Transverse colon (tissue), 4 donors: ENCODE measurements at regions not wholly inside any gene's neighbourhood (a gene's known extent, or its start where the extent isn't known, plus 50 kb on each side); places are given as distances from the start of the nearest gene placed in this dataset.

Experiments used
- CTCF ChIP-seq, 5 experiments: fragments of 200-600 bp in 3 of 5; fragments of 450-650 bp in 2 of 5; sonication (generic) in 3 of 5; IDR thresholded peaks; 1 replicate in 2 of 5; 2 replicates in 3 of 5; pipeline ENCODE4 v1.5.1; 2016 to 2017; ENCODE audit warnings: antibody characterized with exemption in 5 of 5, inconsistent platforms in 3 of 5, mild to moderate bottlenecking in 2 of 5, moderate library complexity in 1 of 5
- EP300 ChIP-seq: sonication (generic); formaldehyde crosslinking; IDR thresholded peaks from one replicate; pipeline ENCODE4 v1.6.1; 2017; ENCODE audit warnings: antibody characterized with exemption, low read depth
- POLR2A ChIP-seq: fragments of 450-650 bp; IDR thresholded peaks from one replicate; pipeline ENCODE4 v1.6.1; 2016; ENCODE audit warnings: antibody characterized with exemption, mild to moderate bottlenecking, moderate library complexity
- POLR2AphosphoS5 ChIP-seq, 3 donors: sonication (generic); formaldehyde crosslinking; IDR thresholded peaks; one replicate each; pipeline ENCODE4 v1.6.1; 2016; ENCODE audit warnings: antibody characterized with exemption in 3 of 3

DNA sequence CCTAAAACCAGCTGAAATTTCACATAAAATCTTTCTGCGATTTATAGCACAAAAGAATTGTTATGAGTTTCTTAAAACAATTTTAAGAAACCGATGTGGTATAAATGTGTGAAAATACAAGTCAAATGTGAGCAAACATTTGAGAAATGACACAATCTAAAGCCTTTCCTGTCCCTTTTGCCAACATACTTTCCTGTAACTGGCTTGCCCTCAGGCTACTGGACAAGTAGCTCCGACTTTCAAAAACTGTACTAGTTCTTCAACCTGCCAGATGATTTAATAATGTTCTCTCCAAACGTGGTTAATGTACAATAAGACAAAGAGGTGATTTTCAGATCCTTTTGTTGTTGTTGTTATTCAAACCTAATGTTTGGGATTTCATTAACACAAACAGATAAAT, 105.9 kb upstream of the ARHGEF26 start:
- TF ChIP-seq POLR2A: no peak
- no peak for TF ChIP-seq EP300
- TF ChIP-seq CTCF (IDR thresholded peaks at IDR 0.05): no peak
- no peak for TF ChIP-seq POLR2AphosphoS5 (IDR thresholded peaks at IDR 0.05)
